Heart right ventricle (tissue), 16 donors: ENCODE measurements at regions not wholly inside any gene's neighbourhood (a gene's known extent, or its start where the extent isn't known, plus 50 kb on each side); places are given as distances from the start of the nearest gene placed in this dataset.

Experiments used
- ATAC-seq, 8 donors: fragments of 200-7000 bp; cut with Tn5 transposase; one replicate each; pipeline ENCODE4 v1.9.1; 2020; ENCODE audit warnings: mild to moderate bottlenecking in 8 of 8, moderate library complexity in 8 of 8, moderate number of reproducible peaks in 1 of 8
- DNase-seq, 2 donors: peaks; one replicate each; pipeline ENCODE4 v3.0.0-alpha.2; 2020
- H3K27ac ChIP-seq, 10 donors: fragments of 200-600 bp; sonication (generic) in 2 of 10; one replicate each; pipeline versions ENCODE4 v1.5.0 to v1.8.0; 2020 to 2022; ENCODE audit warnings: mild to moderate bottlenecking in 3 of 10
- H3K27me3 ChIP-seq, 7 donors: fragments of 200-600 bp; one replicate each; pipeline ENCODE4 v1.8.0; 2021 to 2022; ENCODE audit warnings: mild to moderate bottlenecking in 2 of 7
- H3K36me3 ChIP-seq, 9 donors: fragments of 200-600 bp; sonication (generic) in 1 of 9; one replicate each; pipeline versions ENCODE4 v1.5.0 to v1.8.0; 2020 to 2022; ENCODE audit warnings: mild to moderate bottlenecking in 2 of 9
- H3K4me1 ChIP-seq, 9 donors: fragments of 200-600 bp; sonication (generic) in 1 of 9; one replicate each; pipeline versions ENCODE4 v1.5.0 to v1.8.0; 2020 to 2022; ENCODE audit warnings: mild to moderate bottlenecking in 4 of 9
- H3K4me3 ChIP-seq, 10 donors: fragments of 200-600 bp; sonication (generic) in 2 of 10; one replicate each; pipeline versions ENCODE4 v1.5.0 to v1.8.0; 2020 to 2022; ENCODE audit warnings: mild to moderate bottlenecking in 7 of 10, moderate library complexity in 2 of 10
- H3K9me3 ChIP-seq, 11 donors: fragments of 200-600 bp in 10 of 11; sonication (generic) in 2 of 11; one replicate each; pipeline versions ENCODE4 v1.5.0 to v1.8.0; 2013 to 2022; ENCODE audit warnings: mild to moderate bottlenecking in 2 of 11, control low read depth in 1 of 11, moderate library complexity in 1 of 11
- WGBS, 2 donors: extraction: QIAGEN DNeasy Blood & Tissue Kit; methylation state at CpG; one replicate each; pipeline ENCODE4 v1.1.7; 2013; ENCODE audit warnings: inconsistent platforms in 1 of 2; 5-methylcytosine and 5-hydroxymethylcytosine counted together
- intact Hi-C, 10 donors: fragments of 100-400 bp; cut with DNase I; formaldehyde crosslinking; loops; one replicate each; pipeline versions ENCODE4 v1.11.1 to v1.14.2; 2022
- TF ChIP-seq, protein P1 (sequence below), 9 donors: fragments of 200-600 bp; sonication (generic) in 2 of 9; IDR thresholded peaks; one replicate each; pipeline versions ENCODE4 v1.5.0 to v1.8.0; 2021 to 2022; ENCODE audit warnings: antibody characterized with exemption in 9 of 9, mild to moderate bottlenecking in 5 of 9, moderate library complexity in 1 of 9
- donor health status: Arrhythmogenic right ventricular cardiomyopathy.
- donor health status: ischemic (EF 13 %, LVEDD 7.1; RV severe dilation, severe dysfunction).
- donor health status: healthy with polysubstance abuse.
- donor health status: DM: no; HTN: yes; CAD: no.
- donor health status: DM: no; HTN: no; CAD: no.
- donor health status: ischemic (EF 25% LVEDD 6.9; RV normal size, moderate dysfunction).
- donor health status: ischemic (EF 25% LVEDD 5.7; RV mildly dilated, moderate dysfunction).
- donor health status: healthy.
- donor health status: DM: yes; HTN: yes; CAD: no.
- donor health status: Ischemic cardiomyopathy.
- donor health status: ischemic (EF 35%, LVEDD 5.7; RV mildly dilated, moderate dysfunction).
- donor health status: nonischemic (EF 11% LVEDD 7.7; RV severe dilation, severe dysfunction).
- donor health status: DM: yes; HTN: yes; CAD: no.
- donor health status: PGD.
- donor health status: ischemic (EF 29% LVEDD 5.4; RV normal size, mild dysfunction).
- donor health status: nonischemic (EF 23%, LVEDD 6.1; RV moderate dilation, normal function).

DNA sequence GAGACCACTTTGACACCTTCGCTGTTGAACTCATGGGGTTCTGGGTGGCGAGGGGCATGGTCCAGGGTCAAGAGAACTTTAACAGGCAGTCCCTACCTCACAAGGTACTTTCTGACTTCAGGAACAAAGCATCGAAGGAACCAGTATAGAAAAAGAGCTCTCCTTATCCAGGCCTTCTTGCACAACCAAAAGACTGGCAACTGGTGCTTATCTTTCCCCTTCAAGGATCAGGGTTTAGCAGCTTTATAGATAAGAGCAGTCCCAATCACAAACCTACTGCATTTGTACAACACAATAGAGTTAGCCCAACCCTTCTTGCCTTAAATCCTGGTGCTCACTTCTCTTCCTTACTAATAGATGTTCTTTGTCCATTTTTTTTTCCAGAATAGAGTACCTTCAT, 116.3 kb downstream of the SNX5 start:
- Histone ChIP-seq H3K36me3 (no peaks in the 10 kb centered on the region), H3K4me1 (peaks cover 0 to 32% (median 13%) of the 10 kb centered on the region in 9 donors), H3K27ac (no peak overlapping the region), H3K27me3 (no peaks in the 10 kb centered on the region), H3K4me3 (no peak overlapping the region), H3K9me3 (peaks cover 0 to 9% (median 0%) of the 10 kb centered on the region in 11 donors)
- TF ChIP-seq, protein P1, sequence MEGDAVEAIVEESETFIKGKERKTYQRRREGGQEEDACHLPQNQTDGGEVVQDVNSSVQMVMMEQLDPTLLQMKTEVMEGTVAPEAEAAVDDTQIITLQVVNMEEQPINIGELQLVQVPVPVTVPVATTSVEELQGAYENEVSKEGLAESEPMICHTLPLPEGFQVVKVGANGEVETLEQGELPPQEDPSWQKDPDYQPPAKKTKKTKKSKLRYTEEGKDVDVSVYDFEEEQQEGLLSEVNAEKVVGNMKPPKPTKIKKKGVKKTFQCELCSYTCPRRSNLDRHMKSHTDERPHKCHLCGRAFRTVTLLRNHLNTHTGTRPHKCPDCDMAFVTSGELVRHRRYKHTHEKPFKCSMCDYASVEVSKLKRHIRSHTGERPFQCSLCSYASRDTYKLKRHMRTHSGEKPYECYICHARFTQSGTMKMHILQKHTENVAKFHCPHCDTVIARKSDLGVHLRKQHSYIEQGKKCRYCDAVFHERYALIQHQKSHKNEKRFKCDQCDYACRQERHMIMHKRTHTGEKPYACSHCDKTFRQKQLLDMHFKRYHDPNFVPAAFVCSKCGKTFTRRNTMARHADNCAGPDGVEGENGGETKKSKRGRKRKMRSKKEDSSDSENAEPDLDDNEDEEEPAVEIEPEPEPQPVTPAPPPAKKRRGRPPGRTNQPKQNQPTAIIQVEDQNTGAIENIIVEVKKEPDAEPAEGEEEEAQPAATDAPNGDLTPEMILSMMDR (IDR thresholded peaks at IDR 0.05): no peak
- DNase-seq: no peak
- 92 to 94% methylated on average over 3 of the region's 3 CpGs for WGBS, 2 donors
- intact Hi-C loops: loop anchor here in 3 of 10 donors (5.0 to 10.0 kb wide), 3 partner anchors 45 to 170 kb away; partner anchors contain the start of gene RRBP1 (in 2 of the 3)
- ATAC-seq: no peak

DNA sequence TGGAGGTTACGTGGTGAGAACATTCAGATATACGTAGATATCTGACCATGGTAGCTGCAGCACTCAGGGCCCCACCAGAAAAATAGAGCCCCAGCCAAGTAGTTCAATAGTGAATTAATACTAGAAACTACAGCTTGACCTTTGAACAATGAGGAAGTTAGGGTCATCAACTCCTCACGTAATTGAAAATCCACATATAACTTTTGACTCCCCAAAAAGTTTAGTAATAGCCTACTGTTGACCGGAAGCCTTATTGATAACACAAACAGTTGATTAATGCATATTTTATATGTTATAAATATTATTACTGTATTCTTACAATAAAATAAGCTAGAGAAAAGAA, 117.9 kb downstream of the SNX5 start:
- H3K36me3 ChIP-seq: no peaks in the 10 kb centered on the region
- H3K27me3 ChIP-seq: no peaks in the 10 kb centered on the region
- TF ChIP-seq, protein P1 (IDR thresholded peaks at IDR 0.05): no peak
- peak overlapping the region in 9 of 10 donors; percentile 35 to 83 (median 67) for H3K27ac ChIP-seq
- H3K4me1 ChIP-seq: peaks cover 0 to 45% (median 17%) of the 10 kb centered on the region in 9 donors
- DNase-seq (no peak), ATAC-seq (no peak)
- intact Hi-C loops: loop anchor here in 3 of 10 donors (5.0 to 10.0 kb wide), 3 partner anchors 47 to 168 kb away; partner anchors contain the start of gene RRBP1 (in 2 of the 3)
- no peak overlapping the region for H3K4me3 ChIP-seq
- WGBS, 2 donors: 55 to 71% methylated on average over 4 of the region's 4 CpGs
- H3K9me3 ChIP-seq: peaks cover 0 to 9% (median 0%) of the 10 kb centered on the region in 11 donors

DNA sequence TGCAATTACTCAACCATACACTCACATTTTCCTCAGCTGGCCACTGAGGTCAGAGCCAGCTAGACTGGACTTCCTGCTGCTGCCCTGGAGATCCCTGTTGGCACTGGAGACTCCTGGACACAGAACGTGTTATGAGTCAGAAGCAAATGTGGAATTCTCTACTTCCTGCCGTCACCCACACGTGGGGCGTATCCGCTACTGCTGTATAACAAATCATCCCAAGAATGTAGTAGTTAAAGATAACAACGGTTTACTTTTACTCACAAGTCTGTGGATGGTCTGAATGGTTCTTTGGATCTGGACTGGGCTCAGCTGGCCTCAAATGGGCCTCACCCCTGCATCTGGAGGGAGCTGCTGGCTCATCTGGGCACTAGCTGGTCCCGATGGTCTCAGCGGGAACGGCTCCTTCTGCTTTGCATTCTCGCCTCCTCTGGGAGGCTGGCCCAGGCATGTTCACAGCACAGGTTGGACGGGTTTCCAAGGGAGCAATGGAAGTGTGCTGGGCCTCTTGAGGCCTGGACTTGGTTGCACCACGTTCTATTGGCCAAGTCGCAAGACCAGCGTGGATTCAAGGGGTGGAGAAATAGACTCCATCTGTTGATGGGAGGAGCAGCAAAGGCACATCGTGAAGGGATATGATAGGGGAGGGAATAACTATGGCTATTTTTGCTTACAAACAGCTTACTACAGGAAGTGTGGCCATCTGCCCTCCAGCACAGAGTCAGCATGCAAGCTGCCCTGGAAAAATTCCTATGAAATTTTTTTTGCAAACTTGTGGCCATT, 118.5 kb downstream of the SNX5 start:
- peaks cover 0 to 9% (median 0%) of the 10 kb centered on the region in 11 donors for H3K9me3 ChIP-seq
- TF ChIP-seq, protein P1 (IDR thresholded peaks at IDR 0.05): no peak
- H3K4me3 ChIP-seq: no peak overlapping the region
- H3K27ac ChIP-seq: peak overlapping the region in 9 of 10 donors; percentile 35 to 83 (median 70)
- H3K27me3 ChIP-seq: no peaks in the 10 kb centered on the region
- no peaks in the 10 kb centered on the region for H3K36me3 ChIP-seq
- ATAC-seq: peak; percentile 80 to 86 (median 83)
- WGBS, 2 donors: 53 to 62% methylated on average over 15 of the region's 15 CpGs
- peaks cover 0 to 50% (median 22%) of the 10 kb centered on the region in 9 donors for H3K4me1 ChIP-seq
- intact Hi-C loops: loop anchor here in 3 of 10 donors (5.0 to 10.0 kb wide), 4 partner anchors 42 to 168 kb away; partner anchors contain the start of gene RRBP1 (in 2 of the 3)
- DNase-seq: peak; percentile 64 to 65

DNA sequence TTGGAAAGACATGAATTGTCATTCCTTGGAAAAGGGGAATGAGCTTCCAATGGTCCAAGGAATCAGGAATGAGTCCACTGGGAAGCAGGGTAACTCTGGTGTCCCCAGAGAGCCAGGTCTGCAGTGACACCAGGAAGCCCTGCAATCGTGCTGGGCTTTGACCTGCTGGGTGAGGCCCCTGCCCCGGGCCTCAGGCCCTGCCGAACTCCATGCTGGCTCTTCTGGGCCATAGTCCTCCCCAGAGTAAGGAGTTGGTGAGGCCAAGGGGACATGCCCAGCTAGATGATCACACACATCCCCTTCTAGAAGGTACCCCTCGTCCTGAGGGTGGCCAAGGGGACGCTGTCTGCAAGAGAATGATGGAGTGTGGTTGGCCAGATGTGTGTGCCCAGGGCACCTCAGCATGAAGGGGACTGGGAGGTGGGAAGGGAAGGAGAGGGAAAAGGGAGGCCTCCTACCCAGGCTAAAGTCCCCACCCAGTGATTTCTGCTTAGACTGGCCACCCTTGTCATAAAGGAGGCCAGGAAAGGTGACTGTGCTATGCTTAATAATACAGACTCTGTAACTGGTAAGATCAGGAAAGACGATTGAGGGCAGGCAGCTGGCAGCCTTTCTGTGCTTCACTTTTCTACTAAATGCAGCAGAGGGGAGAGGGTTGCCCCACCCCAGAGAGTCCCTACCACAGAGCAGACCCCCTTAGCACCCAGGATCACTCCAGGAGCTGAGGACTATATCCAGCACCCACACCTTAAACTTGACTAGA, 119.3 kb downstream of the SNX5 start:
- ATAC-seq (peak in 2 of 8 donors; percentile 1), DNase-seq (no peak)
- intact Hi-C loops: loop anchor here in 1 of 10 donors (5.0 kb wide), 1 partner anchor 43 kb away; no protein-coding TSS in a partner anchor
- Histone ChIP-seq H3K27ac (peak overlapping the region in 9 of 10 donors; percentile 26 to 83 (median 70)), H3K9me3 (peaks cover 0 to 9% (median 0%) of the 10 kb centered on the region in 11 donors), H3K4me3 (no peak overlapping the region), H3K27me3 (no peaks in the 10 kb centered on the region), H3K36me3 (no peaks in the 10 kb centered on the region), H3K4me1 (peaks cover 0 to 53% (median 26%) of the 10 kb centered on the region in 9 donors)
- TF ChIP-seq, protein P1 (IDR thresholded peaks at IDR 0.05): no peak
- WGBS, 2 donors: 88 to 91% methylated on average over 6 of the region's 6 CpGs
